ENCODE measurements at regions not wholly inside any gene's neighbourhood (a gene's known extent, or its start where the extent isn't known, plus 50 kb on each side); places are given as distances from the start of the nearest gene placed in this dataset.
"Not testable (repeated sequence)": the region's sequence is repeated elsewhere in the genome, so short reads cannot be mapped to it uniquely, and the experiment has no call there.

- DNase-seq, result no peak
Observed at GRCh38 chr14:76701981-76702380, 59.3 kb upstream of the VASH1 start.

GRCh38 chr14:76705214-76705613 lies 56.1 kb upstream of the VASH1 start:
- DNase-seq, result no peak

DNA sequence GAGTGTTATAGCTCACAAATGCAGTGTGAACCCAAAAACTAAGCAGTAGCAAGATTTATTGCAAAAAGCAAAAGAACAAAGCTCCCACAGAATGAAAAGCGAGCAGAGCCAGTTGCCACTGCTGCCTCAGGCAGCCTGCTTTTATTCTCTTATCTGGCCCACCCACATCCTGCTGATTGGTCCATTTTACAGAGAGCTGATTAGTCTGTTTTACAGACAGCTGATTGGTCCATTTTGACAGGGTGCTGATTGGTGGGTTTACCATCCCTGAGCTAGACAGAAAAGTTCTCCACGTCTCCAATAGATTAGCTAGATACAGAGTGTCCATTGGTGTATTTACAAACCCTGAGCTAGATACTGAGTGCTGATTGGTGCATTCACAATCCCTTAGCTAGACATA lies 55.1 kb upstream of the VASH1 start:
- DNase-seq, result not testable (repeated sequence)

DNA sequence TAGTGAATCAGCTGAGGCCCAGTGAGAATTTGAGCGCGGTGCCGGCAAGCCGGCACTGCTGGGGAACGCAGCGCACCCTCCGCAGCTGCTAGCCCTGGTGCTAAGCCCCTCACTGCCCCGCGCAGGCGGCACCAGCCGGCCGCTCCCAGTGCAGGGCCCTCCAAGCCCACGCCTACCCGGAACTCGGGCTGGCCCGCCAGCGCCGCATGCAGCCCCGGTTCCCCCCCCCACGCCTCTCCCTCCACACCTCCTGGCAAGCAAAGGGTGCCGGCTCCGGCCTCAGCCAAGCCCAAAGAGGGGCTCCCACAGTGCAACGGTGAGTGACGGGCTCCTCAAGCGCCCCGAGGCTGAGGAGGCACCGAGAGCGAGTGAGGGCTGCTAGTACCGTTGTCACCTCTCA lies 54.5 kb upstream of the VASH1 start:
- DNase-seq, result no peak

GRCh38 chr14:76708028-76708427 lies 53.2 kb upstream of the VASH1 start:
- DNase-seq, result no peak

GRCh38 chr14:76708771-76709170 lies 52.5 kb upstream of the VASH1 start:
- no peak for DNase-seq

DNA sequence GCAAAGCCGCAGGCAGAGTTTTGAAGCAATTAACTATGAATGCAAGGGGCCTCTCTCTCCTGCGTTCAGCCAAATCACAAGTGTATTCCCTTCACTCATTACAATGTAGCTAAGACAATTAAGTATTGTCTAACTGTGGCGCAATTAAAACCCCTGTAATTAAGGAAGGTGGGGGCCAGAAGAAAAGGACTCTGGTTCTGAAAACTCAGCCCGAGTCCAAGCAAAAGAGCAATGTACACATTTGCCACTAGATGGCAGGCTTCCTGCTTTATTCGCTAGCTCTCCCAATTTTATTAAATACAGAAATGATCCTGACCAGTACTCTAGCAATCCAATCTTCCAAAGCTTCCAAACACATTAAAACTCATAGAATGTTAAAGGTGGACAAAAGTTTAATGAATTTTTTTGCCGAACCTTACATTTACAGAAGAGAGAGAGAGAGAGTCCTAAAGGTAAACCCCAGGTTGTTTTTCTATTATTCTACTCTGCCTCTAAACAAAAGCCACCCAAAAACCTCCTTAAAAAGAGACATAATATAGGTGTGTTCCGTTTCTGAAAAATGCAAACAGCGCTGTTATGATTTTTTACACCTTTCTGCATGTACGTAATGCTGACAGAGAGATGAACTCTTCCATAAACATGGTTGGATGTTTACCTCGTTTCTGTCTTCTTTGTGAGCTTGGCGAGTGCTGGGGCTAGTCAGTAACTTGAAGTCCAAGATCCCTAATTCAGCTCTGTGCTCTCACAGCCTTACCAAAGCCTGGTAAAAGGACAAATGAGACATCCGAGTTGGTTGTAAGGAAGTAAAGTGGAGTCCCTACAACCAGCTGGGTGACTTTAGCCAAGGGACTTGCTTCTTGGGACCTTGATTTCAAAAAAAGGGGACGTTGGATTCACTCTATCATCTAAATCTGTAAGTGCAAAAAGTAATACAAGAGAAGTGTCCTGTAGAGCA lies 50.9 kb upstream of the VASH1 start:
- DNase-seq, result peak; percentile 14 to 30
